ENCODE measurements at regions not wholly inside any gene's neighbourhood (a gene's known extent, or its start where the extent isn't known, plus 50 kb on each side); places are given as distances from the start of the nearest gene placed in this dataset.
A peak's percentile ranks its signal among the peaks of the same experiment; 100 is the strongest.
"Not testable (repeated sequence)": the region's sequence is repeated elsewhere in the genome, so short reads cannot be mapped to it uniquely, and the experiment has no call there.

- CTCF ChIA-PET, result interaction anchor here (0.8 to 9.2 kb wide), 27 partner anchors 9 to 353 kb away, joined by 3 to 147 read pairs (median 4); partner anchors contain the start of gene ZDHHC20
- TF ChIP-seq, protein P1, sequence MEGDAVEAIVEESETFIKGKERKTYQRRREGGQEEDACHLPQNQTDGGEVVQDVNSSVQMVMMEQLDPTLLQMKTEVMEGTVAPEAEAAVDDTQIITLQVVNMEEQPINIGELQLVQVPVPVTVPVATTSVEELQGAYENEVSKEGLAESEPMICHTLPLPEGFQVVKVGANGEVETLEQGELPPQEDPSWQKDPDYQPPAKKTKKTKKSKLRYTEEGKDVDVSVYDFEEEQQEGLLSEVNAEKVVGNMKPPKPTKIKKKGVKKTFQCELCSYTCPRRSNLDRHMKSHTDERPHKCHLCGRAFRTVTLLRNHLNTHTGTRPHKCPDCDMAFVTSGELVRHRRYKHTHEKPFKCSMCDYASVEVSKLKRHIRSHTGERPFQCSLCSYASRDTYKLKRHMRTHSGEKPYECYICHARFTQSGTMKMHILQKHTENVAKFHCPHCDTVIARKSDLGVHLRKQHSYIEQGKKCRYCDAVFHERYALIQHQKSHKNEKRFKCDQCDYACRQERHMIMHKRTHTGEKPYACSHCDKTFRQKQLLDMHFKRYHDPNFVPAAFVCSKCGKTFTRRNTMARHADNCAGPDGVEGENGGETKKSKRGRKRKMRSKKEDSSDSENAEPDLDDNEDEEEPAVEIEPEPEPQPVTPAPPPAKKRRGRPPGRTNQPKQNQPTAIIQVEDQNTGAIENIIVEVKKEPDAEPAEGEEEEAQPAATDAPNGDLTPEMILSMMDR (IDR thresholded peaks at IDR 0.05; ENCODE audit: control extremely low read depth, extremely low read depth, low read depth, missing control alignments), result no peak
Measured at GRCh38 chr13:21297447-21297846, 121.0 kb downstream of the MRPL57 start.

GRCh38 chr13:21297914-21298831 is 121.7 kb downstream of the MRPL57 start:
- CTCF ChIA-PET, result interaction anchor here (0.6 to 9.2 kb wide), 31 partner anchors 10 to 469 kb away, joined by 3 to 147 read pairs (median 4); partner anchors contain the start of gene ZDHHC20
- POLR2A ChIA-PET, result no interaction called here
- TF ChIP-seq, protein P1 (IDR thresholded peaks at IDR 0.05; ENCODE audit: control extremely low read depth, extremely low read depth, low read depth, missing control alignments), result peak; percentile 94
- peak; percentile 95 for DNase-seq (ENCODE audit: extremely low spot score)

More at GRCh38 chr13:21297447-21297846, 121.0 kb downstream of the MRPL57 start:
- DNase-seq (ENCODE audit: extremely low spot score), result no peak
- POLR2A ChIA-PET, result no interaction called here

DNA sequence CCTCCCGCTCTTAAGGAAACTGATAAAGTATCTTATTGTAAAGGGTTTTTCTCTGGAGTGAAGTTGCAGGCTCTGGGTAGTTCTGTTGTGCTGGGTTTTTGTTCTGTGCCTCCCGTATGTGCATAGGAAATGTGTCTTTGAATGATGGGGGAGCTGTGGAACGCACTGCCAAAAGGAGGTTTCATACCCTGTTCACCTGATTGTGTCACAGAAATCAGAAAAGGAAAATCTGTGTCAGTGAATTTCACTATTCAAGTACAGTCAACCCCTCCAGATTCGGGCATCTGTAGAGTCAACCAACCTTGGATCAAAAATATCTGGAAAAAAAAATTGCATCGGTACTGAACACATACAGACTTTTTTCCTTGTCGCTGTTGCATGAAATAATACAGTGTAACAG is 127.8 kb downstream of the MRPL57 start:
- ChIA-PET CTCF (no interaction called here), POLR2A (no interaction called here)
- TF ChIP-seq, protein P1 (IDR thresholded peaks at IDR 0.05; ENCODE audit: control extremely low read depth, extremely low read depth, low read depth, missing control alignments), result no peak

GRCh38 chr13:21306300-21307073 is 130.0 kb downstream of the MRPL57 start:
- CTCF ChIA-PET, POLR2A ChIA-PET: not testable (repeated sequence)

More for the DNA sequence above, 127.8 kb downstream of the MRPL57 start:
- DNase-seq (ENCODE audit: extremely low spot score), result no peak

DNA sequence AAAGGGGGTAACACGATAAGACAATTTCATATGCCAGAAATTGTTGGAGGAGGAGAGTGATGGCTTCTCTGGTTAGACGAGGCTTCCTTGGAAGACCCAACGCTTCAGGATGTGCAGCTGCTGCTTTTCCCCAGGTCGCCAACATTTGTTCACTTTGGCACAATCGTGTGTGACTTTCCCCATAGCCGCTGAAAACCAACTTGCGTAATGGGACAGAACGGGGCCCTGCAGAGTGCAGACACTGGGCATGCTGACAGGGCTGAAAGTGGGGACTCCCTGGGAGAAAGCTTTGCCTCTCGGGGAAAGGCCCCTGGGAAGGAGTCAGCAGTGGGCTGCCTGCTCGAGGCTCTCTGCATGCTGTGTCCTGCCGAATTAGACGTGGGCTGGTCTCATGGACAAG is 130.7 kb downstream of the MRPL57 start:
- DNase-seq (ENCODE audit: extremely low spot score); POLR2A ChIA-PET; CTCF ChIA-PET: not testable (repeated sequence)

More at GRCh38 chr13:21306300-21307073, 130.0 kb downstream of the MRPL57 start:
- DNase-seq (ENCODE audit: extremely low spot score), result not testable (repeated sequence)

DNA sequence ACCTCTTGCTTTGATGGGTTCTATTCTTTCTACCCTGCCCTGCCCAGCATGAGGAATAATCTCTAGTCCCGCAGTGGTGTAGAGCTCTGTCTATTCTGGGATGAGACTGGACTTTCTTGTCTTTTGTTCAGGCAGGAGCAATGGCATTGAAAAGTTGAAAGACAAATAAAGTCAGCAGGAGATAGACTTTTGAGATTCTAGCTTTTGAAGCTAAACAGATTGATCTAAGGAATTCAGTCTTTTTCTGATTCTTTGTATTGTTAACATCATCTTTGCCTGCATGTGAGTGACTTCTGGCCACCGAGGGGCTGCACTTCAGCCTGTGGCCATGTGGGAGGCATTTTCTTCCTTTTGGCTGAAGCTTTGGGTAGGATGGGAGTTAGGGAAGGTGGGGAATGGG is 132.4 kb downstream of the MRPL57 start:
- CTCF ChIA-PET, result interaction anchor here (2.2 to 4.1 kb wide), 2 partner anchors 11 to 168 kb away, joined by 10 to 30 read pairs; no protein-coding TSS in a partner anchor
- TF ChIP-seq, protein P1 (IDR thresholded peaks at IDR 0.05; ENCODE audit: control extremely low read depth, extremely low read depth, low read depth, missing control alignments), result no peak
- no peak for DNase-seq (ENCODE audit: extremely low spot score)
- POLR2A ChIA-PET, result no interaction called here

DNA sequence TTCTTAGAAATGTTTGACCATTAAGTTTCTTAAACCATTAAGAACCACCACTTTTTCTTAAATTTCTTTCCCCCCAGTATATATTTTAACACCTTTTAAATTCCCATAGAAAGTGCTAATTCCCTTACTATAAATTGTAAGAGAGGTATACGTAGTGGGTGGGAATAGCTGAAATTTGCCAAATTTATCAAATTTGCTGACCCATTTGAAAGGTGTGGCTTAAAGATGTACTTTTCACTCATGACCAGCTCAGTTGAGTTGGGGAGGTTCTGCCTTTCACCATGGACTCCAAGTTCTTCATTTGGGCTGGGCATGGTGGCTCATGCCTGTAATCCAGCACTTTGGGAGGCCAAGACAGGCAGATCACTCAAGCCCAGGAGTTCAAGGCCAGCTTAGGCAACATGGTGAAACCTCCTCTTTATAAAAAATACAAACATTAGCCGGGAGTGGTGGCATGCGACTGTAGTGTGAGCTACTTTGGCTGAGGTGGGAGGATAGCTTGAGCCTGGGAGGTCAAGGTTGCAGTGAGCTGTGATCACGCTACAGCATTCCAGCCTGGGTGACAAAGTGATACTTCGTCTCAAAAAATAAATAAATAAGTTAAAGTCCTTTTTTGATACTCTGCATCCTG is 133.2 kb downstream of the MRPL57 start:
- TF ChIP-seq, protein P1 (IDR thresholded peaks at IDR 0.05; ENCODE audit: control extremely low read depth, extremely low read depth, low read depth, missing control alignments), result no peak
- ChIA-PET CTCF (interaction anchor here (2.2 to 4.1 kb wide), 2 partner anchors 12 to 167 kb away, joined by 10 to 30 read pairs; no protein-coding TSS in a partner anchor), POLR2A (no interaction called here)
- DNase-seq (ENCODE audit: extremely low spot score), result no peak

Data from GM10248 (cell line).